H1 (cell line): ENCODE measurements at regions not wholly inside any gene's neighbourhood (a gene's known extent, or its start where the extent isn't known, plus 50 kb on each side); places are given as distances from the start of the nearest gene placed in this dataset.

ENCODE experiments used
- CTCF ChIA-PET: fragments of 300-600 bp; sonication (Branson Sonifier 250); formaldehyde crosslinking; loops from one replicate; lab custom pipeline; 2021; ENCODE audit not compliant: partially characterized antibody; lab: Charles Lee
- POLR2A ChIA-PET: fragments of 300-600 bp; sonication (Branson Sonifier 250); formaldehyde crosslinking; loops from one replicate; lab custom pipeline; 2021; ENCODE audit warnings: inconsistent platforms; ENCODE audit not compliant: partially characterized antibody; lab: Charles Lee
- DNase-seq, 2 experiments: peaks; one replicate each; pipeline versions ENCODE4 v3.0.0 to v3.0.0-alpha.2; 2010 to 2022; ENCODE audit warnings: low spot score in 2 of 2, low read depth in 1 of 2, mixed read lengths in 1 of 2
- FAIRE-seq: peaks from 2 replicates; lab custom pipeline; 2011; peaks lifted over from hg19 to GRCh38; lab: Jason Lieb, UNC
- H2AFZ ChIP-seq: 2 replicates; pipeline ENCODE4 v1.8.1; 2012; ENCODE audit warnings: low read length, inconsistent platforms
- H2AK5ac ChIP-seq: 2 replicates; pipeline ENCODE4 v1.6.1; 2013; ENCODE audit warnings: low read depth, low read length
- H2BK120ac ChIP-seq: replicated peaks from 2 replicates; pipeline ENCODE3; 2013; ENCODE audit warnings: low read depth, low read length, inconsistent platforms
- H2BK12ac ChIP-seq: 2 replicates; pipeline ENCODE4 v1.6.1; 2013; ENCODE audit warnings: low read depth, low read length
- H2BK15ac ChIP-seq: 2 replicates; pipeline ENCODE4 v1.6.1; 2013; ENCODE audit warnings: low read length
- H2BK20ac ChIP-seq: 2 replicates; pipeline ENCODE4 v1.6.1; 2013; ENCODE audit warnings: low read length
- H2BK5ac ChIP-seq: 2 replicates; pipeline ENCODE4 v1.6.1; 2013; ENCODE audit warnings: low read depth, low read length
- H3K14ac ChIP-seq: 2 replicates; pipeline ENCODE4 v1.6.1; 2013; ENCODE audit warnings: inconsistent platforms; ENCODE audit not compliant: insufficient read length
- H3K18ac ChIP-seq: 2 replicates; pipeline ENCODE4 v1.6.1; 2013; ENCODE audit warnings: low read length; ENCODE audit errors: extremely low read depth
- H3K23ac ChIP-seq: 2 replicates; pipeline ENCODE4 v1.6.1; 2013; ENCODE audit warnings: inconsistent platforms; ENCODE audit not compliant: insufficient read length
- H3K23me2 ChIP-seq: 2 replicates; pipeline ENCODE4 v1.6.1; 2013; ENCODE audit warnings: low read depth, low read length
- H3K27ac ChIP-seq: 2 replicates; pipeline ENCODE4 v1.6.1; 2011; ENCODE audit warnings: low read depth, low read length, inconsistent platforms
- H3K27me3 ChIP-seq, 4 experiments: replicated peaks in 1 of 4; 1 replicate in 1 of 4; 2 replicates in 3 of 4; pipeline versions ENCODE4 v1.6.1 to v1.8.1; 2011 to 2013; ENCODE audit warnings: low read length in 3 of 4, mild to moderate bottlenecking in 3 of 4, inconsistent platforms in 2 of 4, mixed read lengths in 2 of 4, moderate library complexity in 1 of 4; ENCODE audit not compliant: control insufficient read depth in 3 of 4, insufficient read depth in 3 of 4; ENCODE audit errors: extremely low read depth in 1 of 4
- H3K36me3 ChIP-seq, 4 experiments: 2 replicates each; pipeline versions ENCODE4 v1.6.1 to v1.8.1; 2011 to 2013; ENCODE audit warnings: mild to moderate bottlenecking in 4 of 4, low read length in 3 of 4, moderate library complexity in 2 of 4, control low read depth in 1 of 4, inconsistent platforms in 1 of 4; ENCODE audit not compliant: insufficient read depth in 4 of 4, control insufficient read depth in 2 of 4
- H3K4ac ChIP-seq: replicated peaks from 2 replicates; pipeline ENCODE3; 2013; ENCODE audit warnings: low read length, low read depth, mixed read lengths, inconsistent platforms; ENCODE audit not compliant: insufficient read length
- H3K4me1 ChIP-seq, 4 experiments: replicated peaks in 1 of 4; 1 replicate in 1 of 4; 2 replicates in 3 of 4; pipeline versions ENCODE4 v1.6.1 to v1.8.1; 2011 to 2013; ENCODE audit warnings: low read length in 3 of 4, inconsistent platforms in 2 of 4, mixed read lengths in 1 of 4; ENCODE audit not compliant: insufficient read depth in 4 of 4, control insufficient read depth in 3 of 4
- H3K4me2 ChIP-seq, 2 experiments: 2 replicates each; pipeline versions ENCODE4 v1.6.1 to v1.8.1; 2011 to 2013; ENCODE audit warnings: low read depth in 2 of 2, low read length in 2 of 2, control low read depth in 1 of 2, inconsistent platforms in 1 of 2, mild to moderate bottlenecking in 1 of 2; ENCODE audit not compliant: insufficient read depth in 1 of 2
- H3K4me3 ChIP-seq, 4 experiments: fragments of 200-600, 300-600 bp in 1 of 4; sonication (generic), shearing (Covaris generic), sonication (Bioruptor Twin) in 1 of 4; 2 replicates each; pipeline versions ENCODE4 v1.5.1 to v1.8.1; 2011 to 2016; ENCODE audit warnings: low read length in 4 of 4, low read depth in 3 of 4, control low read depth in 2 of 4, inconsistent platforms in 2 of 4, mild to moderate bottlenecking in 2 of 4, mixed read lengths in 1 of 4, moderate library complexity in 1 of 4; ENCODE audit not compliant: insufficient read depth in 2 of 4; ENCODE audit errors: extremely low read depth in 1 of 4
- H3K56ac ChIP-seq: replicated peaks from 2 replicates; pipeline ENCODE3; 2013; ENCODE audit warnings: low read depth, mild to moderate bottlenecking, mixed read lengths, low read length, inconsistent platforms; ENCODE audit not compliant: insufficient read length
- H3K79me1 ChIP-seq: 2 replicates; pipeline ENCODE4 v1.6.1; 2013; ENCODE audit warnings: low read depth, low read length, control low read depth
- H3K79me2 ChIP-seq, 2 experiments: 2 replicates each; pipeline versions ENCODE4 v1.6.1 to v1.8.1; 2012 to 2013; ENCODE audit warnings: low read length in 2 of 2, mild to moderate bottlenecking in 2 of 2, inconsistent platforms in 1 of 2; ENCODE audit not compliant: insufficient read depth in 2 of 2, control insufficient read depth in 1 of 2
- H3K9ac ChIP-seq, 4 experiments: replicated peaks in 1 of 4; 1 replicate in 1 of 4; 2 replicates in 3 of 4; pipeline versions ENCODE4 v1.6.1 to v1.8.1; 2011 to 2013; ENCODE audit warnings: low read depth in 3 of 4, low read length in 3 of 4, control low read depth in 2 of 4, mild to moderate bottlenecking in 2 of 4, moderate library complexity in 2 of 4, inconsistent platforms in 1 of 4; ENCODE audit errors: extremely low read depth in 1 of 4
- H3K9me3 ChIP-seq, 2 experiments: 2 replicates each; pipeline versions ENCODE4 v1.6.1 to v1.8.1; 2012 to 2013; ENCODE audit warnings: mild to moderate bottlenecking in 2 of 2, moderate library complexity in 2 of 2, control low read depth in 1 of 2, inconsistent platforms in 1 of 2, low read depth in 1 of 2, low read length in 1 of 2, mixed read lengths in 1 of 2; ENCODE audit not compliant: insufficient read depth in 2 of 2
- H4K20me1 ChIP-seq, 2 experiments: replicated peaks in 1 of 2; 2 replicates each; pipeline versions ENCODE3 to v1.8.1; 2011 to 2013; ENCODE audit warnings: inconsistent platforms in 2 of 2, low read length in 2 of 2, mild to moderate bottlenecking in 1 of 2; ENCODE audit not compliant: insufficient read depth in 2 of 2, control insufficient read depth in 1 of 2
- H4K5ac ChIP-seq: 2 replicates; pipeline ENCODE4 v1.6.1; 2013; ENCODE audit warnings: low read length, low read depth, mixed read lengths, inconsistent platforms; ENCODE audit not compliant: insufficient read length
- H4K8ac ChIP-seq: 2 replicates; pipeline ENCODE4 v1.8.0; 2013; ENCODE audit warnings: mild to moderate bottlenecking, moderate library complexity, low read length, inconsistent platforms; ENCODE audit not compliant: insufficient read depth; ENCODE audit errors: extremely low read depth
- H4K91ac ChIP-seq: replicated peaks from 2 replicates; pipeline ENCODE3; 2013; ENCODE audit warnings: low read length, mixed read lengths, inconsistent platforms; ENCODE audit not compliant: insufficient read length
- BACH1 ChIP-seq: IDR thresholded peaks from 2 replicates; pipeline ENCODE4 v1.6.1; 2012; ENCODE audit warnings: low read length, improper control_type of control experiment
- FOSL1 ChIP-seq: IDR thresholded peaks from 2 replicates; pipeline ENCODE4 v1.6.1; 2011; ENCODE audit warnings: mild to moderate bottlenecking, low read depth, low read length, moderate library complexity; ENCODE audit not compliant: insufficient read depth
- KDM4A ChIP-seq: IDR thresholded peaks from one replicate; pipeline ENCODE4 v1.7.1; 2012; ENCODE audit warnings: low read depth, mild to moderate bottlenecking, moderate library complexity, low read length, inconsistent platforms; ENCODE audit not compliant: severe bottlenecking
- POLR2AphosphoS5 ChIP-seq: IDR thresholded peaks from 2 replicates; pipeline ENCODE4 v1.6.1; 2011; ENCODE audit warnings: low read depth, low read length
- SIN3A ChIP-seq, 2 experiments: IDR thresholded peaks in 1 of 2; conservative IDR thresholded peaks in 1 of 2; 2 replicates each; pipeline ENCODE4 v1.6.1; 2011 to 2012; ENCODE audit warnings: low read length in 2 of 2, improper control_type of control experiment in 1 of 2, low read depth in 1 of 2, mild to moderate bottlenecking in 1 of 2
- SP2 ChIP-seq: IDR thresholded peaks from 2 replicates; pipeline ENCODE4 v1.6.1; 2012; ENCODE audit warnings: mild to moderate bottlenecking, low read length, inconsistent platforms
- SP4 ChIP-seq: IDR thresholded peaks from 2 replicates; pipeline ENCODE4 v1.6.1; 2012; ENCODE audit warnings: low read length, inconsistent platforms
- WGBS, 2 experiments: shearing (Covaris generic) in 1 of 2; methylation state at CpG; one replicate each; pipeline versions ENCODE4 v1.1.6 to v1.1.7; 2013 to 2015; ENCODE audit warnings: low lambda C conversion rate in 2 of 2, mixed read lengths in 2 of 2, inconsistent platforms in 1 of 2, low coverage in 1 of 2, missing lambda C conversion rate in 1 of 2; ENCODE audit not compliant: insufficient replicate concordance in 2 of 2, insufficient coverage in 1 of 2, insufficient read length in 1 of 2; ENCODE audit errors: extremely low coverage in 1 of 2, missing lambda C conversion rate in 1 of 2; 5-methylcytosine and 5-hydroxymethylcytosine counted together
- TF ChIP-seq, protein P1 (sequence below): IDR thresholded peaks from 2 replicates; pipeline ENCODE4 v1.6.1; 2012; ENCODE audit warnings: inconsistent platforms
- TF ChIP-seq, protein P2 (sequence below): IDR thresholded peaks from 2 replicates; pipeline ENCODE4 v1.6.1; 2011; ENCODE audit warnings: low read length, improper control_type of control experiment
- TF ChIP-seq, protein P3 (sequence below): IDR thresholded peaks from 2 replicates; pipeline ENCODE4 v1.6.1; 2011; ENCODE audit warnings: low read depth, mild to moderate bottlenecking, low read length; ENCODE audit not compliant: insufficient read depth

DNA sequence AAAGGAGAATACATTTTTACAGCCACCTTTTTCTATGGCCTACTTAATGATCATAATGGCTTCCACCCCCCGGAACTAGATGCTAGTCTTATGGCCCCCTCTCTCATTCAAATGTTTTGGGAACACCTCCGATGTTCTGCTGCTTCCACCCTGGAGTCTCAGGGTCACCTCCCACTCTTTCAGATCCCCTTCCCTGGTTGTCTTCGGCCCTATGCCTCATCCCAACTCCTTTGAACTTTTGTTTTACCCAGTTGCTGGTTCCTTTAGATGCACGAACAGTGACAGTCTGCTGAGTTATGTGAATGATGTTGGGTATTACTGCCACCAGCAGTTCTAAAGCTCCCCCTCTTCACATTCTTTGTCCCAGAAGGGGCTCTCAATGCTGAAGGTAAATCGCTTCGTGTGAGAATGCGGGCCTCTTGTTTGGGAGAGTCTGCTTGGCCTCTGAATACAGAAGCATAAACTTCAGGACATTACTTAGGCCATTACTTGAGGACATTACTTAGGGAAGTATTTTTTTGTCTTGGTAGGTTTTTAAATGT lies 309.1 kb downstream of the SOX4 start:
- Histone ChIP-seq H2AFZ (no peak overlapping the region), H2BK15ac (no peak overlapping the region), H3K14ac (no peak overlapping the region), H3K9ac (no peak overlapping the region), H2AK5ac (no peak overlapping the region), H3K79me1 (peaks cover 2% of the 10 kb centered on the region; the same call in 1 of the 2 replicates), H2BK12ac (no peak overlapping the region), H3K9me3 (no peaks in the 10 kb centered on the region), H3K79me2 (peaks cover 0 to 32% of the 10 kb centered on the region in 2 experiments; a peak in 2 of 4 replicates), H3K4ac (no peak overlapping the region), H4K20me1 (no peaks in the 10 kb centered on the region), H2BK5ac (no peak overlapping the region), H3K18ac (no peak overlapping the region), H4K8ac (no peak overlapping the region), H3K56ac (no peak overlapping the region), H3K4me3 (no peak overlapping the region), H3K23me2 (no peaks in the 10 kb centered on the region), H4K91ac (no peak overlapping the region), H3K27me3 (no peaks in the 10 kb centered on the region), H3K4me2 (no peak overlapping the region; a peak in 1 of 4 replicates), H2BK20ac (no peak overlapping the region), H3K36me3 (no peaks in the 10 kb centered on the region; a peak in 1 of 8 replicates), H4K5ac (no peak overlapping the region), H3K27ac (no peak overlapping the region), H2BK120ac (no peak overlapping the region), H3K4me1 (peaks cover 0 to 4% (median 0%) of the 10 kb centered on the region in 4 experiments; a peak in 1 of 7 replicates), H3K23ac (no peak overlapping the region)
- POLR2A ChIA-PET = no interaction called here
- DNase-seq = no peak
- CTCF ChIA-PET = interaction anchor here (0.6 to 1.5 kb wide), 5 partner anchors 10 to 729 kb away, joined by 3 to 4 read pairs (median 3); no protein-coding TSS in a partner anchor
- 78% methylated on average over 6 of the region's 7 CpGs; no CpG with 5 or more reads in 1 of the 2 experiments for WGBS, 2 experiments
- no peak for FAIRE-seq
- no peak for TF ChIP-seq BACH1
- TF ChIP-seq FOSL1 = no peak
- no peak for TF ChIP-seq SP2
- no peak for TF ChIP-seq SP4
- TF ChIP-seq, protein P1, sequence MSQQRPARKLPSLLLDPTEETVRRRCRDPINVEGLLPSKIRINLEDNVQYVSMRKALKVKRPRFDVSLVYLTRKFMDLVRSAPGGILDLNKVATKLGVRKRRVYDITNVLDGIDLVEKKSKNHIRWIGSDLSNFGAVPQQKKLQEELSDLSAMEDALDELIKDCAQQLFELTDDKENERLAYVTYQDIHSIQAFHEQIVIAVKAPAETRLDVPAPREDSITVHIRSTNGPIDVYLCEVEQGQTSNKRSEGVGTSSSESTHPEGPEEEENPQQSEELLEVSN = no peak
- TF ChIP-seq, protein P2, sequence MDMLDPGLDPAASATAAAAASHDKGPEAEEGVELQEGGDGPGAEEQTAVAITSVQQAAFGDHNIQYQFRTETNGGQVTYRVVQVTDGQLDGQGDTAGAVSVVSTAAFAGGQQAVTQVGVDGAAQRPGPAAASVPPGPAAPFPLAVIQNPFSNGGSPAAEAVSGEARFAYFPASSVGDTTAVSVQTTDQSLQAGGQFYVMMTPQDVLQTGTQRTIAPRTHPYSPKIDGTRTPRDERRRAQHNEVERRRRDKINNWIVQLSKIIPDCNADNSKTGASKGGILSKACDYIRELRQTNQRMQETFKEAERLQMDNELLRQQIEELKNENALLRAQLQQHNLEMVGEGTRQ = no peak
- TF ChIP-seq, protein P3, sequence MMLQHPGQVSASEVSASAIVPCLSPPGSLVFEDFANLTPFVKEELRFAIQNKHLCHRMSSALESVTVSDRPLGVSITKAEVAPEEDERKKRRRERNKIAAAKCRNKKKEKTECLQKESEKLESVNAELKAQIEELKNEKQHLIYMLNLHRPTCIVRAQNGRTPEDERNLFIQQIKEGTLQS = no peak
- no peak for TF ChIP-seq POLR2AphosphoS5
- no peak for TF ChIP-seq SIN3A (conservative IDR thresholded peaks at IDR 0.05 in 1 of 2, IDR thresholded peaks at IDR 0.05 in 1 of 2; ENCODE audit: low read depth in 1 of 2, low read length in 2 of 2)
- TF ChIP-seq KDM4A = no peak
